Stomach (tissue), 4 donors: ENCODE measurements at regions not wholly inside any gene's neighbourhood (a gene's known extent, or its start where the extent isn't known, plus 50 kb on each side); places are given as distances from the start of the nearest gene placed in this dataset.

Source experiments
- CTCF ChIP-seq, 7 experiments: fragments of 450-650 bp in 4 of 7; fragments of 200-600 bp in 3 of 7; sonication (generic) in 3 of 7; IDR thresholded peaks; one replicate each; pipeline ENCODE4 v1.5.1; 2016 to 2019; ENCODE audit warnings: antibody characterized with exemption in 7 of 7, control low read depth in 2 of 7, mild to moderate bottlenecking in 1 of 7
- EP300 ChIP-seq: sonication (generic); formaldehyde crosslinking; IDR thresholded peaks from one replicate; pipeline ENCODE4 v1.6.1; 2017; ENCODE audit warnings: antibody characterized with exemption
- POLR2A ChIP-seq, 4 donors: fragments of 450-650 bp; IDR thresholded peaks; one replicate each; pipeline ENCODE4 v1.6.1; 2016; ENCODE audit warnings: antibody characterized with exemption in 4 of 4, control low read depth in 2 of 4, mild to moderate bottlenecking in 1 of 4, moderate library complexity in 1 of 4
- POLR2AphosphoS5 ChIP-seq, 3 donors: sonication (generic); formaldehyde crosslinking; IDR thresholded peaks; one replicate each; pipeline ENCODE4 v1.6.1; 2016; ENCODE audit warnings: antibody characterized with exemption in 3 of 3

DNA sequence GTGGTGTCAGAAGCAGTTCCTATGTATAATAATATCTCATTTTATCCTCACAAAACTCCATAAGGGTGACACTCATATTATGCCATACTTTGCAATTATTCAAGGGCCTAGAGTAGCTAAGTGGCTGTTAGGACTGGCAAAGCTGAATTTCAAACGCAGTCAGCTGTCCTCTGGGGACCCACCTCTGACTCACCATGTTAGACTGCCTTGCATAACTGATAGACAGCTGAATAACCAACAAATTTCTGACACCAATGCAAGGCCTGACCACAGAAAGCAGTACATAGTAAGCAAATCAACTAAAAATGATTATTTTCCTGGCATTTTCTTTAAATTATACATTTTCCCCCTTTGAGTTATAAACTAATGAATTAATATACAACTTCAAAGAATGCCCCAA is 251.6 kb upstream of the PTGER4 start:
- TF ChIP-seq CTCF (IDR thresholded peaks at IDR 0.05) (no peak), POLR2A (IDR thresholded peaks at IDR 0.05) (no peak), POLR2AphosphoS5 (IDR thresholded peaks at IDR 0.05) (no peak), EP300 (no peak)
